Kidney (tissue), 13 donors: ENCODE measurements at regions not wholly inside any gene's neighbourhood (a gene's known extent, or its start where the extent isn't known, plus 50 kb on each side); places are given as distances from the start of the nearest gene placed in this dataset.
A peak's percentile ranks its signal among the peaks of the same experiment; 100 is the strongest.

Experiments used
- DNase-seq, 5 donors: peaks; one replicate each; pipeline ENCODE4 v3.0.0-alpha.2; 2013 to 2020
- FAIRE-seq: peaks from 2 replicates; lab custom pipeline; 2012; peaks lifted over from hg19 to GRCh38; lab: Jason Lieb, UNC
- H3K27ac ChIP-seq, 2 donors: one replicate each; pipeline ENCODE4 v1.7.0; 2013; ENCODE audit warnings: low read depth in 2 of 2, low read length in 2 of 2, inconsistent platforms in 1 of 2
- H3K27me3 ChIP-seq: one replicate; pipeline ENCODE4 v1.7.1; 2013; ENCODE audit warnings: low read length, inconsistent platforms; ENCODE audit not compliant: control insufficient read depth, insufficient read depth
- H3K36me3 ChIP-seq, 3 donors: one replicate each; pipeline versions ENCODE4 v1.7.0 to v1.7.1; 2013; ENCODE audit warnings: low read length in 3 of 3, control low read depth in 1 of 3, inconsistent platforms in 1 of 3; ENCODE audit not compliant: insufficient read depth in 3 of 3, control insufficient read depth in 2 of 3
- H3K4me1 ChIP-seq, 3 donors: one replicate each; pipeline versions ENCODE4 v1.7.0 to v1.7.1; 2013; ENCODE audit warnings: low read length in 3 of 3, inconsistent platforms in 1 of 3, low read depth in 1 of 3; ENCODE audit not compliant: control insufficient read depth in 2 of 3, insufficient read depth in 2 of 3
- H3K4me3 ChIP-seq, 3 donors: one replicate each; pipeline versions ENCODE4 v1.7.0 to v1.8.1; 2013; ENCODE audit warnings: low read length in 3 of 3, control low read depth in 1 of 3, inconsistent platforms in 1 of 3
- H3K9ac ChIP-seq, 3 donors: one replicate each; pipeline versions ENCODE4 v1.7.0 to v1.7.1; 2013; ENCODE audit warnings: low read length in 3 of 3, control low read depth in 1 of 3, inconsistent platforms in 1 of 3
- H3K9me3 ChIP-seq, 3 donors: one replicate each; pipeline versions ENCODE4 v1.7.0 to v1.7.1; 2013; ENCODE audit warnings: low read length in 3 of 3, control low read depth in 1 of 3, inconsistent platforms in 1 of 3; ENCODE audit not compliant: control insufficient read depth in 2 of 3, insufficient read depth in 1 of 3
- intact Hi-C: fragments of 100-400 bp; cut with DNase I; formaldehyde crosslinking; loops from one replicate; pipeline ENCODE4 v1.11.1; 2022
- TF ChIP-seq, protein P1 (sequence below): IDR thresholded peaks from 3 replicates; pipeline ENCODE4 v1.5.1; 2012; ENCODE audit warnings: mild to moderate bottlenecking, moderate library complexity, borderline replicate concordance; ENCODE audit not compliant: insufficient read depth; ENCODE audit errors: extremely low read depth
- donor health status: control.
- donor health status: control.
- donor health status: control.
- donor health status: control.
- donor health status: control.
- donor health status: DM: yes; HTN: yes; CAD: no.
- donor health status: Normal renal cell carcinoma (clear cell type).

DNA sequence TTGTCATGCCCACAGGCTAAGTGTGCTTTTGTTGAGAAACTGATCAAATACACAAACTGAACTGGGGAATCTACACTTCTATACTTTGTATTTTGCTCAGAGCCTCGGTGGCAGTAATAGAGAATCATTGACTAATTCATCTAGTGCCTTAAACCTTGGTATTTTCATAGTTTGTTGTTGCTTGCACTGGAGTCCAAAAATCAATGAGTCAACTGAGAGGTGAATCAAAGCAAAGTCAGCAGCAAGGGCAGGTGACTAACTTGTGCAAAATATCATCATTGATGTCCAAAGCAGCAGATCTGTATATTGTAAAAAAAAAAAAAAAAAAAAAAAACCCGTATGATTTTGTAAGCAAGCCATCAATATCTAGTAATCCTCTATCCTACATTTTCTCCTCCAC is 296.4 kb downstream of the MAP2K6 start:
- H3K27ac ChIP-seq = no peak overlapping the region
- peak; percentile 19 for FAIRE-seq

GRCh38 chr17:69711541-69711940 is 297.0 kb downstream of the MAP2K6 start:
- H3K27ac ChIP-seq = no peak overlapping the region
- H3K4me3 ChIP-seq = no peak overlapping the region
- DNase-seq = peak in 2 of 5 donors; percentile 40 to 53
- H3K36me3 ChIP-seq = no peaks in the 10 kb centered on the region
- intact Hi-C loops = no loop called here
- no peaks in the 10 kb centered on the region for H3K9me3 ChIP-seq
- TF ChIP-seq, protein P1, sequence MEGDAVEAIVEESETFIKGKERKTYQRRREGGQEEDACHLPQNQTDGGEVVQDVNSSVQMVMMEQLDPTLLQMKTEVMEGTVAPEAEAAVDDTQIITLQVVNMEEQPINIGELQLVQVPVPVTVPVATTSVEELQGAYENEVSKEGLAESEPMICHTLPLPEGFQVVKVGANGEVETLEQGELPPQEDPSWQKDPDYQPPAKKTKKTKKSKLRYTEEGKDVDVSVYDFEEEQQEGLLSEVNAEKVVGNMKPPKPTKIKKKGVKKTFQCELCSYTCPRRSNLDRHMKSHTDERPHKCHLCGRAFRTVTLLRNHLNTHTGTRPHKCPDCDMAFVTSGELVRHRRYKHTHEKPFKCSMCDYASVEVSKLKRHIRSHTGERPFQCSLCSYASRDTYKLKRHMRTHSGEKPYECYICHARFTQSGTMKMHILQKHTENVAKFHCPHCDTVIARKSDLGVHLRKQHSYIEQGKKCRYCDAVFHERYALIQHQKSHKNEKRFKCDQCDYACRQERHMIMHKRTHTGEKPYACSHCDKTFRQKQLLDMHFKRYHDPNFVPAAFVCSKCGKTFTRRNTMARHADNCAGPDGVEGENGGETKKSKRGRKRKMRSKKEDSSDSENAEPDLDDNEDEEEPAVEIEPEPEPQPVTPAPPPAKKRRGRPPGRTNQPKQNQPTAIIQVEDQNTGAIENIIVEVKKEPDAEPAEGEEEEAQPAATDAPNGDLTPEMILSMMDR = no peak
- no peak for FAIRE-seq
- no peaks in the 10 kb centered on the region for H3K27me3 ChIP-seq
- H3K4me1 ChIP-seq = peaks cover 0 to 9% (median 4%) of the 10 kb centered on the region in 3 donors
- no peak overlapping the region for H3K9ac ChIP-seq

More for the DNA sequence above, 296.4 kb downstream of the MAP2K6 start:
- DNase-seq = no peak
- intact Hi-C loops = no loop called here
- H3K27me3 ChIP-seq = no peaks in the 10 kb centered on the region
- peaks cover 0 to 9% (median 4%) of the 10 kb centered on the region in 3 donors for H3K4me1 ChIP-seq
- no peak overlapping the region for H3K9ac ChIP-seq
- H3K4me3 ChIP-seq = no peak overlapping the region
- H3K36me3 ChIP-seq = no peaks in the 10 kb centered on the region
- H3K9me3 ChIP-seq = no peaks in the 10 kb centered on the region
- TF ChIP-seq, protein P1 = no peak

DNA sequence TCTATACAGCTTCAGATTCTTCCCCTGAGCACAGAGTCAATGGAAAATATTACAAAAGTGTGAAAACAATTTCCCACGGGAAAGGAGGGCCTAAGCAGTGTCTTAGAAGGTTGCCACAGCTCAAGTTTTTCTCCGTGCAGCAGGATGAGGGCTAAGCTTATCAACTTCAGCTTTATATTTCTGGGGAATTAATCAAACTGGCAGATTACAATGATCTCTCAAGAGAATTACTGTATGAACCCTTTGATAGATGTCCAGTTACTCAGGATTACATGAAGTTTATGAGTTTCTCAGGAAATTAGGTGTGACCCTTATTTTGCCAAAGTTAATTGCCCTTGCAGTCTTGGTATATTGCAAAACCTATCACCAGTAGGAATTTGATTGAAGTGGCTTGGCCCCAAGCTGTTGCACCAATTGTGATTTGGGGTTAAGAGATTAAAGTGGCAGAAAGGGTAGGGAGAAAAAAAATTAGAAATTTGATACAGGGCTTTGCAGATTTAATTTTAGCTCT is 298.4 kb downstream of the MAP2K6 start:
- H3K27me3 ChIP-seq = no peaks in the 10 kb centered on the region
- intact Hi-C loops = no loop called here
- no peak overlapping the region for H3K4me3 ChIP-seq
- DNase-seq (peak in 2 of 5 donors; percentile 30 to 46), FAIRE-seq (no peak)
- TF ChIP-seq, protein P1 = no peak
- no peaks in the 10 kb centered on the region for H3K9me3 ChIP-seq
- no peaks in the 10 kb centered on the region for H3K36me3 ChIP-seq
- peaks cover 3 to 9% (median 4%) of the 10 kb centered on the region in 3 donors for H3K4me1 ChIP-seq
- H3K9ac ChIP-seq = no peak overlapping the region
- H3K27ac ChIP-seq = no peak overlapping the region

DNA sequence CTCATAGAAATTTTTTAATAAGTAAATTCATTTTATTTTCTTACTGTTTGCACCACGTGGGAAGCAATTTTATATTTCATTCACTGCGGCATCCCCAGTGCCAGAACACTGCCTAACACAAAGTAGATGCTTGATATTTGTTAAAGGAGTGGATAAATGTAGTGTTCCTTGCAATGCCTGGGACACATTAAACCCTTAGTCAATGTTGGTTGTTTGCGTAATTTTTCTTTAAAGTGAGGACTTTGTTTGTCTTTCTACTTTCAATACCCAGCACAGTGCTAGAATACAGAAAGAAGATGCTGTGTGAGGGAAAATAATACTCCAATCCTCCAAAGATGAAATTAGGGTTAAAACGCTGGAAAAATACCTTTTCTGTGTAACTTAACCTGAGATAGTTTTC is 299.3 kb downstream of the MAP2K6 start:
- FAIRE-seq = no peak
- no peak overlapping the region for H3K9ac ChIP-seq
- H3K4me1 ChIP-seq = peaks cover 3 to 9% (median 4%) of the 10 kb centered on the region in 3 donors
- H3K36me3 ChIP-seq = no peaks in the 10 kb centered on the region
- intact Hi-C loops = no loop called here
- TF ChIP-seq, protein P1 = no peak
- no peak overlapping the region for H3K4me3 ChIP-seq
- no peak overlapping the region for H3K27ac ChIP-seq
- no peak for DNase-seq
- H3K27me3 ChIP-seq = no peaks in the 10 kb centered on the region
- H3K9me3 ChIP-seq = no peaks in the 10 kb centered on the region
